Gastroesophageal sphincter (tissue), 4 donors: ENCODE measurements at regions not wholly inside any gene's neighbourhood (a gene's known extent, or its start where the extent isn't known, plus 50 kb on each side); places are given as distances from the start of the nearest gene placed in this dataset.

ENCODE experiments used
- ATAC-seq: fragments of 150-250 bp; one replicate; pipeline ENCODE4 v1.9.1; 2016; ENCODE audit warnings: mild to moderate bottlenecking, moderate library complexity
- H3K27ac ChIP-seq, 4 donors: fragments of 200-600 bp; sonication (generic) in 3 of 4; 1 replicate in 3 of 4; 2 replicates in 1 of 4; pipeline ENCODE4 v1.5.1; 2016 to 2019
- H3K27me3 ChIP-seq: fragments of 200-600 bp; sonication (generic); one replicate; pipeline ENCODE4 v1.5.1; 2019
- H3K36me3 ChIP-seq, 2 donors: fragments of 200-600 bp; sonication (generic); one replicate each; pipeline ENCODE4 v1.5.1; 2019; ENCODE audit warnings: control low read depth in 1 of 2
- H3K4me1 ChIP-seq, 3 donors: fragments of 200-600 bp; sonication (generic); 1 replicate in 2 of 3; 2 replicates in 1 of 3; pipeline ENCODE4 v1.5.1; 2016 to 2019; ENCODE audit warnings: control low read depth in 2 of 3
- H3K4me3 ChIP-seq, 2 donors: fragments of 200-600 bp; sonication (generic); one replicate each; pipeline ENCODE4 v1.5.1; 2019; ENCODE audit warnings: mild to moderate bottlenecking in 1 of 2, moderate library complexity in 1 of 2
- H3K9me3 ChIP-seq, 3 donors: fragments of 200-600 bp; sonication (generic); one replicate each; pipeline ENCODE4 v1.5.1; 2017 to 2019; ENCODE audit warnings: control low read depth in 2 of 3
- CTCF ChIP-seq, 4 experiments: fragments of 200-600 bp in 2 of 4; fragments of 450-650 bp in 2 of 4; sonication (generic) in 1 of 4; IDR thresholded peaks; one replicate each; pipeline ENCODE4 v1.5.1; 2017 to 2019; ENCODE audit warnings: antibody characterized with exemption in 4 of 4, mild to moderate bottlenecking in 2 of 4, moderate library complexity in 2 of 4
- EP300 ChIP-seq: sonication (generic); formaldehyde crosslinking; IDR thresholded peaks from one replicate; pipeline ENCODE4 v1.6.1; 2017; ENCODE audit warnings: antibody characterized with exemption, mild to moderate bottlenecking
- POLR2A ChIP-seq, 2 donors: fragments of 450-650 bp; IDR thresholded peaks; one replicate each; pipeline ENCODE4 v1.6.1; 2017; ENCODE audit warnings: antibody characterized with exemption in 2 of 2, mild to moderate bottlenecking in 2 of 2, moderate library complexity in 1 of 2
- POLR2AphosphoS5 ChIP-seq: sonication (generic); formaldehyde crosslinking; IDR thresholded peaks from one replicate; pipeline ENCODE4 v1.6.1; 2017; ENCODE audit warnings: antibody characterized with exemption
- WGBS, 2 donors: methylation state at CpG; one replicate each; pipeline ENCODE4 v1.1.5; 2018; ENCODE audit warnings: low coverage in 1 of 2; 5-methylcytosine and 5-hydroxymethylcytosine counted together
- small RNA-seq, 4 donors: library from RNA; depleted of rRNA; stranded (forward); fragments of <200 nt; gene quantifications; one replicate each; pipeline ENCODE3, GENCODE V24; 2016

DNA sequence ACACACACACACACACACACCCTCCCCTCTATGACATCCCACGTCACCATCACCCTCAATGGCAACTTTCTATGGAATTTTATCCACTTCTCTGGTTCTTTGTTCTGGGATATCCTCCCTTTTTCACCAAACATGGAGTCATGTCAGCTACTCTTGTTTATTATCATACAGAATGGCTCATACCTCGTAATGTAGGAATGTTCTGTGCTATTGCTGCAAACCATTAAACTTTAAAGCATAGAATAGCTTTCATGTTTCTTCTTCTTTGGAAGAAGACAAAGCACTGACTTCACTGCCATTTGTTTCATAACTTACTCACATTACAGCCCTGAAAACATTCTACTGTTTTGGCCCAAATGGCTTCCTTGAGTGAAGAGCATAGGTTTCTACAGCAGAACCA, 163.4 kb downstream of the FOXO1 start:
- H3K36me3 ChIP-seq: no peaks in the 10 kb centered on the region
- TF ChIP-seq POLR2A (IDR thresholded peaks at IDR 0.05) (no peak), POLR2AphosphoS5 (no peak), EP300 (no peak), CTCF (IDR thresholded peaks at IDR 0.05) (no peak)
- peaks cover 0 to 4% (median 0%) of the 10 kb centered on the region in 3 donors for H3K4me1 ChIP-seq
- ATAC-seq: no peak
- 72 to 100% methylated on average over 2 of the region's 2 CpGs for WGBS, 2 donors
- no peak overlapping the region for H3K4me3 ChIP-seq
- no peaks in the 10 kb centered on the region for H3K27me3 ChIP-seq
- no peaks in the 10 kb centered on the region for H3K9me3 ChIP-seq
- no peak overlapping the region for H3K27ac ChIP-seq

DNA sequence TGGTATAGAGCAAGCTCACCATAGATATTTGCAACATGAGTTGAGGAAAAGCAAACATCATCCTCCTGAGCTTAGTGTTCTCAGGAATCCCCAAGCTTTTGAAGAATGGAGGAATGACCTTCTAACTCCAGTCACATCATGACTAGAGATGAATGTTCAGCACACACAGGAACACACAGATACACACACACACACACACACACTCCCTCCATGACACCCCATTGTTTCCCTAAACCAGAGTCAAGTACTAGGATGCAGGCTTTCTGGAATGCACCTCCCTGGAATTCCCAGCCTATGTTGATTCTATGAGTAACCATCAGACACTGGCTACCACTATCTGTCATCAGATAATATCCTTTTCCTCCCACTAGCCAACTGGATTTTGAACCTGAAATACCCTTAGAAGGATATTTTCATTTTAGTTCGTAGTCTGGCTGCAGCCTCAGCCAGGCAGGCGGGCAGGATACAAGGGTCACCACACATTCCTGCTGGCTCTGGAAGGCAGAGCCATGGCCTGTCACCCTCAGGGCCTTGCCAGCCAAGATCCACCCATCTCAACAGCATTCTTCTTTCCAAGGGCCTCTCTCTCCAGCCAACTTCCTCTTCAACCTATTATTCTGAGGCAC, 162.4 kb downstream of the FOXO1 start:
- no peak overlapping the region for H3K27ac ChIP-seq

DNA sequence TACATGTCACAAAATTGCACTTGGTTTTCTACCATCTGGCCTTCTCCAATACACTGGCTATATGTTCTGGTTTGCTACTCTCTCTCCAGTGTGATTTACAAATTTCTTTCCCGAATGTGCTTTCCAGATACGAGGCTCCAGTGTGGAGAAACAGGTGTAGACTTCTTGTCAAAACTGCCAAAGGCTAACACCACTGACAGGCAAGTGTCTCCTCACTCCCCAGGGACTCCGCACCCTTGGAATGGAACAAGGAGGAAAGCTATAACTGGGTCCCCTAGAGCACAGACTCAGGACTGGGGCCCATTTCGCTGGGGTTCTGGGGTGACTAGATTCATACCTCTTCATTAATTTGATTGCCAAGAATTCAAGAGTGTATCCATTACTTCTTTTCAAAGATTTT, 161.8 kb downstream of the FOXO1 start:
- H3K4me3 ChIP-seq: no peak overlapping the region
- no peak for ATAC-seq
- no peaks in the 10 kb centered on the region for H3K36me3 ChIP-seq
- no peak for TF ChIP-seq POLR2AphosphoS5
- TF ChIP-seq CTCF (IDR thresholded peaks at IDR 0.05): no peak
- no peak for TF ChIP-seq POLR2A (IDR thresholded peaks at IDR 0.05)
- TF ChIP-seq EP300: no peak
- 77 to 83% methylated on average over 4 of the region's 4 CpGs for WGBS, 2 donors
- no peak overlapping the region for H3K27ac ChIP-seq
- H3K4me1 ChIP-seq: peaks cover 5 to 16% (median 7%) of the 10 kb centered on the region in 3 donors
- H3K9me3 ChIP-seq: no peaks in the 10 kb centered on the region
- H3K27me3 ChIP-seq: no peaks in the 10 kb centered on the region

More for the DNA sequence above, 162.4 kb downstream of the FOXO1 start:
- ATAC-seq: peak; percentile 38
- peaks cover 5 to 15% (median 7%) of the 10 kb centered on the region in 3 donors for H3K4me1 ChIP-seq
- no peaks in the 10 kb centered on the region for H3K36me3 ChIP-seq
- no peak overlapping the region for H3K4me3 ChIP-seq
- TF ChIP-seq CTCF (IDR thresholded peaks at IDR 0.05) (no peak), POLR2A (IDR thresholded peaks at IDR 0.05) (no peak), EP300 (no peak), POLR2AphosphoS5 (no peak)
- no peaks in the 10 kb centered on the region for H3K27me3 ChIP-seq
- no peaks in the 10 kb centered on the region for H3K9me3 ChIP-seq
- 84% methylated on average over 2 of the region's 2 CpGs; no CpG with 5 or more reads in 1 of the 2 donors for WGBS, 2 donors

- no peak overlapping the region for H3K4me3 ChIP-seq
- ATAC-seq: no peak
- H3K27me3 ChIP-seq: no peaks in the 10 kb centered on the region
- H3K36me3 ChIP-seq: no peaks in the 10 kb centered on the region
- peaks cover 5 to 16% (median 7%) of the 10 kb centered on the region in 3 donors for H3K4me1 ChIP-seq
- no peaks in the 10 kb centered on the region for H3K9me3 ChIP-seq
- H3K27ac ChIP-seq: no peak overlapping the region
- 76 to 83% methylated on average over 3 of the region's 3 CpGs for WGBS, 2 donors
- TF ChIP-seq POLR2AphosphoS5 (no peak), POLR2A (IDR thresholded peaks at IDR 0.05) (no peak), CTCF (IDR thresholded peaks at IDR 0.05) (no peak), EP300 (no peak)
These were observed 161.2 kb downstream of the FOXO1 start for GRCh38 chr13:40505196-40505595.

Small RNA genes lying in the stretch of these regions (small RNA-seq; reads per million reads assigned to genes)
- gene RF00108 (0 to 0.09 (median 0) reads per million in 4 donors), gene RNY3P9 (0 reads per million in 4 donors), gene RPL17P51 (0 reads per million in 4 donors)
